Kidney epithelial cell (primary cell): ENCODE measurements at regions not wholly inside any gene's neighbourhood (a gene's known extent, or its start where the extent isn't known, plus 50 kb on each side); places are given as distances from the start of the nearest gene placed in this dataset.

ENCODE experiments used
- DNase-seq: peaks from one replicate; pipeline ENCODE4 v3.0.0-alpha.2; 2010; ENCODE audit warnings: low read depth
- H3K27me3 ChIP-seq: 2 replicates; pipeline ENCODE4 v1.6.0; 2011; ENCODE audit warnings: low read length; ENCODE audit not compliant: control insufficient read depth, insufficient read depth
- H3K36me3 ChIP-seq: 2 replicates; pipeline ENCODE4 v1.5.1; 2011; ENCODE audit warnings: low read length; ENCODE audit not compliant: control insufficient read depth, insufficient read depth
- H3K4me3 ChIP-seq: 2 replicates; pipeline ENCODE4 v1.5.1; 2011; ENCODE audit warnings: low read depth, mild to moderate bottlenecking, control low read depth, low read length
- CTCF ChIP-seq: IDR thresholded peaks from 2 replicates; pipeline ENCODE4 v1.5.1; 2011; ENCODE audit warnings: mild to moderate bottlenecking, moderate library complexity, low read length, control low read depth, inconsistent platforms; ENCODE audit not compliant: insufficient read depth, poor library complexity, severe bottlenecking

- Histone ChIP-seq H3K4me3 (no peak overlapping the region), H3K27me3 (no peaks in the 10 kb centered on the region), H3K36me3 (no peaks in the 10 kb centered on the region)
- no peak for TF ChIP-seq CTCF
- no peak for DNase-seq
These were observed 183.0 kb downstream of the PMAIP1 start for GRCh38 chr18:60082790-60083189.

GRCh38 chr18:60082282-60082681, 182.5 kb downstream of the PMAIP1 start:
- Histone ChIP-seq H3K4me3 (no peak overlapping the region), H3K36me3 (no peaks in the 10 kb centered on the region), H3K27me3 (no peaks in the 10 kb centered on the region)
- no peak for DNase-seq
- no peak for TF ChIP-seq CTCF

DNA sequence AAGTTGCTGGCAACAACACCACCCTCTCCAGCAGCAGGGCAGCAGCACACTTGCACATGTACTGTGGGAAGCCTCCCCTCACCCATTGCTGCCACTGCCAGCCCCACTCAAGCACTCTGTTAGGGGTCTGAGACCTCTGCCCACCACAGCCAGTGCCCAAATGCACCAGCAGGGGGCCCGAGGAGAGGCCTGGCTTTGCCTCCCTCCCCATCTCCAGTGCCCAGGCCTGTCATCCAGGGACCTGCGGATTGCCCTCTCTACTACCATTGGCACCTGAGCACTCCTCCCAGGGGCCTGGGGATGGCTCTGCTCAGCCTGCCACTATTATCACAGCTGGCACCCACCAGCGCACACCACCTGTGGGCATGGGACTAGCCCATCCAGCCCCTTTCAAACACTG, 175.7 kb downstream of the PMAIP1 start:
- H3K36me3 ChIP-seq, result no peaks in the 10 kb centered on the region
- no peaks in the 10 kb centered on the region for H3K27me3 ChIP-seq
- no peak overlapping the region for H3K4me3 ChIP-seq
- no peak for DNase-seq
- no peak for TF ChIP-seq CTCF

DNA sequence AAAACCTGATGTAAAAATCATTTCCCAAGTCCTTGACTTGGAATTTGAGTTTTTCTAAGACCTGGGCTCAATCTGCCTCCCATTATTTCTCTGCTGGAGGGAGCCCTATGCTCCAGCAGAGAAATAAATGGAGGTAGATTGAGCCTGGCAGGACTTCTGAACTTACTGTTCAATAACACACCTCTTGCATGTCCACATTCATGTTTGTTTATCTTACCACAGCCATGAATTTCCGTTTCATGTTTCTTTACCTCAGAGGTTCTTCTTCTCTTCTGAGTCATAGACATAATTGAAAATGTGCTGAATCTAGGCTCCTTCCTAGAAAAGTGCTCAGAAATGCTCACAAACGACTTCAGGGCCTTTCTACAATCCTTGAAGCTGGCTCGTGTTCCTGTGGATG, 170.8 kb downstream of the PMAIP1 start:
- TF ChIP-seq CTCF, result no peak
- Histone ChIP-seq H3K27me3 (no peaks in the 10 kb centered on the region), H3K4me3 (no peak overlapping the region), H3K36me3 (no peaks in the 10 kb centered on the region)
- no peak for DNase-seq

- DNase-seq, result no peak
- TF ChIP-seq CTCF, result no peak
- H3K4me3 ChIP-seq, result no peak overlapping the region
- H3K27me3 ChIP-seq, result no peaks in the 10 kb centered on the region
- no peaks in the 10 kb centered on the region for H3K36me3 ChIP-seq
These were observed 169.3 kb downstream of the PMAIP1 start for GRCh38 chr18:60069145-60069544.

DNA sequence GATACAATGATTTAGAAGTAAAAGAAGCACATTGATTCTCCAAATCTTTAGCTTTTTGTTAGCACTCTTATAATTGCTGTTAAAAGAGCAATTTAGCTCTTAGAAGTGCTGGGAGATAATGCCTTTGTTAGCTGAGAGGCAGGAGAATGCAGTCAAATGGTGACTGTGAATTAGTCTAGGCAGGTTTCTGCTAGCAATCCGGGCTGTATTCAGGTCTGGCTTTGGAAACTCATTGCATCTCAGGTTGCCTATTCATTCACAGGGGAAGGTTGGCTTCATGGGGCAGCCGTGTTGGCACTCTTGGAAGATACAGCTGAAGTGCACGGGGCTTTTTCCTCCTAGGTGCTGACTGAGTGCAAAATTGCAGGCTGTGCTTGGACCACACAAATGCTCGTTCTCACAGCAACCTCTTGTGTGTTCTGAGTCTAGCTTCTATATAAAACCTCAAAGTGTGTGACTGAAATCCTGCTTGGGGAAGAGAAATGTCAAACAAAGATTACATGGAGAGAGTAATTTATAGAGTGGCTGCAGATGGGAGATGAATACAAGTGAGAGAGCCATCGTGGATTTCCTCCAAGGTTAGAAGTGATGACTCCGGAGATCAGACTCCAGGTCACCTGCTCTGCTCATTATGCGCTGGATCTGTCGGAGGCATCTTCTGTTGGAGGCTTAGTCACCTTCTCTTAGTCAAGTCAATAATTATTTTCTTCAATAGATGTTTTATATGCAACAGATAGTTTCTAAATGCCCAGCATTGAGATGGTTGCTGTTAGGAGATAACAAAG, 167.8 kb downstream of the PMAIP1 start:
- Histone ChIP-seq H3K36me3 (no peaks in the 10 kb centered on the region), H3K4me3 (no peak overlapping the region), H3K27me3 (no peaks in the 10 kb centered on the region)
- no peak for TF ChIP-seq CTCF
- DNase-seq, result no peak
